ENCODE measurements at regions not wholly inside any gene's neighbourhood (a gene's known extent, or its start where the extent isn't known, plus 50 kb on each side); places are given as distances from the start of the nearest gene placed in this dataset.
"Not testable (repeated sequence)": the region's sequence is repeated elsewhere in the genome, so short reads cannot be mapped to it uniquely, and the experiment has no call there.

GRCh38 chr2:78749638-78750037 is 275.9 kb upstream of the REG3G start:
- no peak for DNase-seq (ENCODE audit: low spot score, unreplicated experiment)
- Mint-ChIP-seq H3K4me1 (ENCODE audit: low read depth) (peaks cover 9% of the 10 kb centered on the region), H3K36me3 (ENCODE audit: insufficient read depth) (no peaks in the 10 kb centered on the region), H3K9me3 (ENCODE audit: low read depth) (no peaks in the 10 kb centered on the region), H3K27ac (no peak overlapping the region), H3K4me3 (ENCODE audit: low read depth) (no peak overlapping the region), H3K27me3 (no peaks in the 10 kb centered on the region)
- TF ChIP-seq, protein P1, sequence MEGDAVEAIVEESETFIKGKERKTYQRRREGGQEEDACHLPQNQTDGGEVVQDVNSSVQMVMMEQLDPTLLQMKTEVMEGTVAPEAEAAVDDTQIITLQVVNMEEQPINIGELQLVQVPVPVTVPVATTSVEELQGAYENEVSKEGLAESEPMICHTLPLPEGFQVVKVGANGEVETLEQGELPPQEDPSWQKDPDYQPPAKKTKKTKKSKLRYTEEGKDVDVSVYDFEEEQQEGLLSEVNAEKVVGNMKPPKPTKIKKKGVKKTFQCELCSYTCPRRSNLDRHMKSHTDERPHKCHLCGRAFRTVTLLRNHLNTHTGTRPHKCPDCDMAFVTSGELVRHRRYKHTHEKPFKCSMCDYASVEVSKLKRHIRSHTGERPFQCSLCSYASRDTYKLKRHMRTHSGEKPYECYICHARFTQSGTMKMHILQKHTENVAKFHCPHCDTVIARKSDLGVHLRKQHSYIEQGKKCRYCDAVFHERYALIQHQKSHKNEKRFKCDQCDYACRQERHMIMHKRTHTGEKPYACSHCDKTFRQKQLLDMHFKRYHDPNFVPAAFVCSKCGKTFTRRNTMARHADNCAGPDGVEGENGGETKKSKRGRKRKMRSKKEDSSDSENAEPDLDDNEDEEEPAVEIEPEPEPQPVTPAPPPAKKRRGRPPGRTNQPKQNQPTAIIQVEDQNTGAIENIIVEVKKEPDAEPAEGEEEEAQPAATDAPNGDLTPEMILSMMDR (IDR thresholded peaks at IDR 0.05; ENCODE audit: unreplicated experiment): no peak

DNA sequence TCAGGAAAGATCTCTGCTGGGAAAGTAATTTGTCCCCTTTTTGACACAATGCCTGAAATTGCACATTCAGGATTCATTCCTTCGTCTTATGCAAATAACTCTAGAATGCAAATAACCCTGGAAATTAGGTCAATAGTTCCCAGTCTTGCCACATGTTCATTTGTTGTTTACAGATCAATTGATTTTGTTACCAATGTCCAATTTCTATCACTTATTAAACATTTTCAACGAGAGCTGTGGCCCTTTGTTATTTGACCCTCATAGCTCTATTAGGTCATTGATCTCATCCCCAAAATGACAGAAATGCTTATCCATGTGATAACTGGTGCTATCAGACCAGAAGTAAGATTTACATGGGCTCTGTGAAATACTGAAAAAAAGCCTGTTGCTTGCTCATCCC is 275.3 kb upstream of the REG3G start:
- H3K4me3 Mint-ChIP-seq (ENCODE audit: low read depth): no peak overlapping the region

DNA sequence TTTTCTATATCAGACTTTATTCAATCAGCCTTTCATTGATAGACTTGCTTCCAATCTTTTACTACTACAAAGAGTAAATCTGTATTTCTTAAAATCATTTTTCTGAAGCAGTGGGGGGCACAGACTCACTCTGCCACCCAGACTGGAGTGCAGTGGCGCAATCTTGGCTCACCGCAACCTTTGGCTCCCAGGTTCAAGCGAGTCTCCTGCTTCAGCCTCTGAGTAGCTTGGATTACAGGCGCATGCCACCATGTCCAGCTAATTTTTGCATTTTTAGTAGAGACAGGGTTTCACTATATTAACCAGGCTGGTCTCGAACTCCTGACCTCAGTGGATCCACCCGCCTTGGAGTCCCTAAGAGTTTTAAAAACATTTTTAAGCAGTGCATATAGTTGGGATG is 270.6 kb upstream of the REG3G start:
- peaks cover 9% of the 10 kb centered on the region for H3K9me3 Mint-ChIP-seq (ENCODE audit: low read depth)
- TF ChIP-seq, protein P1 (IDR thresholded peaks at IDR 0.05; ENCODE audit: unreplicated experiment): no peak
- no peaks in the 10 kb centered on the region for H3K27me3 Mint-ChIP-seq
- DNase-seq (ENCODE audit: low spot score, unreplicated experiment): no peak
- no peak overlapping the region for H3K4me3 Mint-ChIP-seq (ENCODE audit: low read depth)
- peaks cover 6% of the 10 kb centered on the region for H3K4me1 Mint-ChIP-seq (ENCODE audit: low read depth)
- H3K27ac Mint-ChIP-seq: no peak overlapping the region
- no peaks in the 10 kb centered on the region for H3K36me3 Mint-ChIP-seq (ENCODE audit: insufficient read depth)

More for the DNA sequence above, 275.3 kb upstream of the REG3G start:
- TF ChIP-seq, protein P1 (IDR thresholded peaks at IDR 0.05; ENCODE audit: unreplicated experiment): no peak
- H3K27me3 Mint-ChIP-seq: no peaks in the 10 kb centered on the region
- DNase-seq (ENCODE audit: low spot score, unreplicated experiment): no peak
- peaks cover 9% of the 10 kb centered on the region for H3K4me1 Mint-ChIP-seq (ENCODE audit: low read depth)
- H3K27ac Mint-ChIP-seq: no peak overlapping the region
- H3K9me3 Mint-ChIP-seq (ENCODE audit: low read depth): no peaks in the 10 kb centered on the region
- H3K36me3 Mint-ChIP-seq (ENCODE audit: insufficient read depth): no peaks in the 10 kb centered on the region

GRCh38 chr2:78757191-78757590 is 268.3 kb upstream of the REG3G start:
- H3K27me3 Mint-ChIP-seq: no peaks in the 10 kb centered on the region
- peaks cover 5% of the 10 kb centered on the region for H3K36me3 Mint-ChIP-seq (ENCODE audit: insufficient read depth)
- H3K27ac Mint-ChIP-seq: no peak overlapping the region
- DNase-seq (ENCODE audit: low spot score, unreplicated experiment): no peak
- TF ChIP-seq, protein P1 (IDR thresholded peaks at IDR 0.05; ENCODE audit: unreplicated experiment): no peak
- peaks cover 29% of the 10 kb centered on the region for H3K9me3 Mint-ChIP-seq (ENCODE audit: low read depth)
- no peak overlapping the region for H3K4me3 Mint-ChIP-seq (ENCODE audit: low read depth)
- H3K4me1 Mint-ChIP-seq (ENCODE audit: low read depth): peaks cover 1% of the 10 kb centered on the region

GRCh38 chr2:78757640-78758039 is 267.9 kb upstream of the REG3G start:
- TF ChIP-seq, protein P1 (IDR thresholded peaks at IDR 0.05; ENCODE audit: unreplicated experiment): no peak
- no peak overlapping the region for H3K27ac Mint-ChIP-seq
- H3K27me3 Mint-ChIP-seq: no peaks in the 10 kb centered on the region
- H3K9me3 Mint-ChIP-seq (ENCODE audit: low read depth): peaks cover 32% of the 10 kb centered on the region
- H3K4me1 Mint-ChIP-seq (ENCODE audit: low read depth): peaks cover 1% of the 10 kb centered on the region
- no peak for DNase-seq (ENCODE audit: low spot score, unreplicated experiment)
- no peak overlapping the region for H3K4me3 Mint-ChIP-seq (ENCODE audit: low read depth)
- H3K36me3 Mint-ChIP-seq (ENCODE audit: insufficient read depth): peaks cover 5% of the 10 kb centered on the region

DNA sequence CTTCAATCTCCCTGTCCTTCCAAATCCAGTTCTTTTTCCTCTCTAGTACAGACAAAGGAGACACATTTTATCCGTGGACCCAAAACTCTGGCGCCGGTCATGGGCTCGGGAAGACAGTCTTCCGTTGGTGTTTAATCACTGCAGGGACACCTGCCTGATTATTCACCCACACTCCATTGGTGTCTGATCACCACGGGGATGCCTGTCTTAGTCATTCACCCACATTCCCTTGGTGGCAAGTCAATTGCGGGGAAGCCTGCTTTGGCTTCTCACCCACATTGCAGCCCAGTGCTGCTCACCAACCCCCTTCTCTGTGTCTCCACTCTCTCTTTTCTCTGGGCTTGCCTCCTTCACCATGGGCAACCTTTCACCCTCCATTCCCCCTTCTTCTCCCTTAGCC is 266.7 kb upstream of the REG3G start:
- H3K9me3 Mint-ChIP-seq (ENCODE audit: low read depth): peaks cover 36% of the 10 kb centered on the region
- not testable (repeated sequence) for H3K4me3 Mint-ChIP-seq (ENCODE audit: low read depth); H3K27me3 Mint-ChIP-seq; H3K4me1 Mint-ChIP-seq (ENCODE audit: low read depth); H3K27ac Mint-ChIP-seq; H3K36me3 Mint-ChIP-seq (ENCODE audit: insufficient read depth); DNase-seq (ENCODE audit: low spot score, unreplicated experiment)
